Keratinocyte (primary cell): ENCODE measurements at regions not wholly inside any gene's neighbourhood (a gene's known extent, or its start where the extent isn't known, plus 50 kb on each side); places are given as distances from the start of the nearest gene placed in this dataset.

Source experiments
- DNase-seq: peaks from one replicate; pipeline ENCODE4 v3.0.0-alpha.2; 2011; ENCODE audit warnings: low read depth, missing footprints, low spot score
- FAIRE-seq: peaks from 2 replicates; lab custom pipeline; 2011; peaks lifted over from hg19 to GRCh38; lab: Jason Lieb, UNC
- H2AFZ ChIP-seq: 2 replicates; pipeline ENCODE4 v1.6.0; 2012; ENCODE audit warnings: low read length, control low read depth, inconsistent platforms; ENCODE audit not compliant: control insufficient read depth
- H3K27ac ChIP-seq: 2 replicates; pipeline ENCODE4 v1.5.1; 2011; ENCODE audit warnings: low read length; ENCODE audit not compliant: control insufficient read depth, insufficient read depth
- H3K27me3 ChIP-seq: 3 replicates; pipeline ENCODE4 v1.6.0; 2011; ENCODE audit warnings: low read length; ENCODE audit not compliant: control insufficient read depth, insufficient read depth; ENCODE audit errors: extremely low read depth
- H3K36me3 ChIP-seq, 2 experiments: 2 replicates in 1 of 2; 3 replicates in 1 of 2; pipeline ENCODE4 v1.5.1; 2011; ENCODE audit warnings: low read length in 2 of 2, mild to moderate bottlenecking in 1 of 2; ENCODE audit not compliant: control insufficient read depth in 2 of 2, insufficient read depth in 2 of 2; ENCODE audit errors: extremely low read depth in 1 of 2
- H3K4me1 ChIP-seq: 3 replicates; pipeline ENCODE4 v1.5.1; 2011; ENCODE audit warnings: low read length; ENCODE audit not compliant: control insufficient read depth, insufficient read depth; ENCODE audit errors: extremely low read depth
- H3K4me2 ChIP-seq: 3 replicates; pipeline ENCODE4 v1.6.0; 2011; ENCODE audit warnings: low read depth, low read length; ENCODE audit not compliant: control insufficient read depth, insufficient read depth; ENCODE audit errors: extremely low read depth
- H3K4me3 ChIP-seq, 3 experiments: fragments of 200-600 bp in 1 of 3; sonication (generic) in 1 of 3; 2 replicates in 2 of 3; 3 replicates in 1 of 3; pipeline ENCODE4 v1.5.1; 2011 to 2016; ENCODE audit warnings: low read length in 3 of 3, mild to moderate bottlenecking in 3 of 3, control low read depth in 2 of 3, inconsistent platforms in 1 of 3, low read depth in 1 of 3, mixed read lengths in 1 of 3, mixed run types in 1 of 3, moderate library complexity in 1 of 3; ENCODE audit not compliant: control insufficient read depth in 2 of 3, insufficient read depth in 2 of 3; ENCODE audit errors: extremely low read depth in 1 of 3
- H3K79me2 ChIP-seq: 2 replicates; pipeline ENCODE4 v1.6.0; 2012; ENCODE audit warnings: low read length; ENCODE audit not compliant: control insufficient read depth, insufficient read depth
- H3K9ac ChIP-seq: 3 replicates; pipeline ENCODE4 v1.6.0; 2011; ENCODE audit warnings: low read length; ENCODE audit not compliant: control insufficient read depth, insufficient read depth; ENCODE audit errors: extremely low read depth
- H3K9me1 ChIP-seq: 3 replicates; pipeline ENCODE4 v1.6.0; 2011; ENCODE audit warnings: low read length; ENCODE audit not compliant: control insufficient read depth, insufficient read depth; ENCODE audit errors: extremely low read depth
- H3K9me3 ChIP-seq: 2 replicates; pipeline ENCODE4 v1.5.1; 2012; ENCODE audit warnings: low read depth, low read length; ENCODE audit not compliant: control insufficient read depth
- H4K20me1 ChIP-seq: 3 replicates; pipeline ENCODE4 v1.6.0; 2011; ENCODE audit warnings: low read length; ENCODE audit not compliant: control insufficient read depth, insufficient read depth; ENCODE audit errors: extremely low read depth
- CTCF ChIP-seq, 3 experiments: IDR thresholded peaks in 1 of 3; conservative IDR thresholded peaks in 1 of 3; optimal IDR thresholded peaks in 1 of 3; 2 replicates in 2 of 3; 3 replicates in 1 of 3; pipeline versions ENCODE3 to v1.5.1; 2011; ENCODE audit warnings: low read length in 3 of 3, mild to moderate bottlenecking in 3 of 3, moderate library complexity in 2 of 3, control low read depth in 1 of 3, inconsistent platforms in 1 of 3; ENCODE audit not compliant: insufficient read depth in 2 of 3; ENCODE audit errors: extremely low read depth in 1 of 3
- EZH2 ChIP-seq: IDR thresholded peaks from one replicate; pipeline ENCODE4 v1.6.1; 2012; ENCODE audit warnings: inconsistent platforms, mild to moderate bottlenecking, low read length, moderate library complexity
- dilution Hi-C: fragments of 300-500 bp; cut with MboI; formaldehyde crosslinking; loops from one replicate; pipeline ENCODE4 v1.7.0; 2020; ENCODE audit warnings: low sequenced_read_pairs; ENCODE audit not compliant: extremely low pct_ligation_motif_present

DNA sequence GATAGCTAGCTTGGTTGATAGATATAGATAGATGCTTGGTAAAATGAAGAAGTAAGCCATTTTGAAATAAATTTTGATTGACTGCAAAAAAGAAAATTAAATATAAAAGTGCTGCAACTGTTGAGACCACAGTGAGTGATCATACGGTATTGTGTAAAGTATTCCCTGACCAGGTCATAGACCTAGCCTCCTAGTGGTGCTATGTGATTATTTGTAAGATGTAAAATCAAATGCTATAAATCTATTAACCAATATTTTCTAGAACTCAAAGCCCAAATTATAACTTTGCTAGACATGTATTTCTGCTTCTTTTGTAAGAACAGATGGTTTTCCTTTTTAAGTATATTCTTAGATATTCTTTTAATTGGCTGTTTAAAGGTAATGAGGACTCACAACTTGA lies 480.2 kb upstream of the PTPRD start:
- no peak for FAIRE-seq
- no peaks in the 10 kb centered on the region for H3K9me1 ChIP-seq
- H3K27ac ChIP-seq = no peak overlapping the region
- H3K4me1 ChIP-seq = no peaks in the 10 kb centered on the region
- no peak overlapping the region for H3K4me2 ChIP-seq
- H3K27me3 ChIP-seq = no peaks in the 10 kb centered on the region
- H3K36me3 ChIP-seq = no peaks in the 10 kb centered on the region
- no peaks in the 10 kb centered on the region for H3K9me3 ChIP-seq
- no peak overlapping the region for H3K4me3 ChIP-seq
- H2AFZ ChIP-seq = no peak overlapping the region
- dilution Hi-C loops = no loop called here
- no peak overlapping the region for H3K9ac ChIP-seq
- no peaks in the 10 kb centered on the region for H4K20me1 ChIP-seq
- no peaks in the 10 kb centered on the region for H3K79me2 ChIP-seq
- no peak for DNase-seq
- TF ChIP-seq EZH2 (no peak), CTCF (optimal IDR thresholded peaks at IDR 0.05 in 1 of 3, IDR thresholded peaks at IDR 0.05 in 1 of 3, conservative IDR thresholded peaks at IDR 0.05 in 1 of 3; ENCODE audit: extremely low read depth in 1 of 3, insufficient read depth in 2 of 3, low read length in 3 of 3) (no peak)

DNA sequence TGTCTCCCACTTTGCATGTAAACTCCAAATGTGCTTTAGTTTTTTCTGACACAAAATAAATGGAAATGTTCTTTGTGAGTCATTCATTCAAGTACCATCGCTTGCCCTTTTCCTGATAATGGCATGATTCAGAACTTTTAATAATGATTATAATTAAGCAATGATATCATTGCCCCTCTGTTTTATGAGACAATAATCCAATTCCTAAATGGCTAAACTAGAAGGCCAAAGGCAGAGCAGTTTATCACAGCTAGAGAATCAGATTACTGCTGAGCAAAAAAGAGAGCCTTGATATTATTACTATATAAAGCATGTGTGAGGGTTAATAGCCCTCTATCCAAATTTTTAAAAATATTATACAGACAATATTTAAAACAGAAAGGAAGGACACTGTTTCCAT lies 484.2 kb upstream of the PTPRD start:
- H3K9ac ChIP-seq = no peak overlapping the region
- H4K20me1 ChIP-seq = no peaks in the 10 kb centered on the region
- no peak overlapping the region for H3K27ac ChIP-seq
- DNase-seq = no peak
- no peak for FAIRE-seq
- no peaks in the 10 kb centered on the region for H3K79me2 ChIP-seq
- no peak overlapping the region for H3K4me2 ChIP-seq
- TF ChIP-seq EZH2 (no peak), CTCF (optimal IDR thresholded peaks at IDR 0.05 in 1 of 3, IDR thresholded peaks at IDR 0.05 in 1 of 3, conservative IDR thresholded peaks at IDR 0.05 in 1 of 3; ENCODE audit: extremely low read depth in 1 of 3, insufficient read depth in 2 of 3, low read length in 3 of 3) (no peak)
- H3K4me3 ChIP-seq = no peak overlapping the region
- dilution Hi-C loops = no loop called here
- H3K9me3 ChIP-seq = no peaks in the 10 kb centered on the region
- no peaks in the 10 kb centered on the region for H3K4me1 ChIP-seq
- H2AFZ ChIP-seq = no peak overlapping the region
- H3K9me1 ChIP-seq = no peaks in the 10 kb centered on the region
- no peaks in the 10 kb centered on the region for H3K27me3 ChIP-seq
- H3K36me3 ChIP-seq = no peaks in the 10 kb centered on the region
